HL-60/S4 (cell line): ENCODE measurements at regions not wholly inside any gene's neighbourhood (a gene's known extent, or its start where the extent isn't known, plus 50 kb on each side); places are given as distances from the start of the nearest gene placed in this dataset.

ENCODE experiments used
- in situ Hi-C: fragments of 300-500 bp; cut with MboI; formaldehyde crosslinking; loops from 2 replicates; pipeline ENCODE4 v1.14.3; 2022; ENCODE audit warnings: low sequenced_read_pairs

DNA sequence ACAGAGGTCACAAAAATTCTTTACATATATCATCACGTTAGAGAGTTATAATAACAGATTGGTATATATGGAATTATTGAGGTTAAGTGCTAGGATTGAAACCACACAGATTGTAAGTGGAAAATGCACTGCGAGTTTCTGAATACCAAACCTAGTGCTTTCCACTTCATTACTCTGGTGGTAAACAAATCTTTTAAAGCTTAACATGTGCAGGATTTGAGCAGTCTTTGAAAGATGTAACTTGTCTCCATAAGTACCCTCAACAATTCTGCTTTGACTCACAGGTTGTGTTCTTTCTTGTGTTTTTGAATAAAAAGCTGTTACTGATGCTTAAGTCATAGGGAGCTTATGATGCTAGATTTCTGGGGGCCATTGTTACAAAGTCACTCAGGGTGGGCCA lies 314.7 kb upstream of the DACH1 start:
- in situ Hi-C loops: no loop called here

DNA sequence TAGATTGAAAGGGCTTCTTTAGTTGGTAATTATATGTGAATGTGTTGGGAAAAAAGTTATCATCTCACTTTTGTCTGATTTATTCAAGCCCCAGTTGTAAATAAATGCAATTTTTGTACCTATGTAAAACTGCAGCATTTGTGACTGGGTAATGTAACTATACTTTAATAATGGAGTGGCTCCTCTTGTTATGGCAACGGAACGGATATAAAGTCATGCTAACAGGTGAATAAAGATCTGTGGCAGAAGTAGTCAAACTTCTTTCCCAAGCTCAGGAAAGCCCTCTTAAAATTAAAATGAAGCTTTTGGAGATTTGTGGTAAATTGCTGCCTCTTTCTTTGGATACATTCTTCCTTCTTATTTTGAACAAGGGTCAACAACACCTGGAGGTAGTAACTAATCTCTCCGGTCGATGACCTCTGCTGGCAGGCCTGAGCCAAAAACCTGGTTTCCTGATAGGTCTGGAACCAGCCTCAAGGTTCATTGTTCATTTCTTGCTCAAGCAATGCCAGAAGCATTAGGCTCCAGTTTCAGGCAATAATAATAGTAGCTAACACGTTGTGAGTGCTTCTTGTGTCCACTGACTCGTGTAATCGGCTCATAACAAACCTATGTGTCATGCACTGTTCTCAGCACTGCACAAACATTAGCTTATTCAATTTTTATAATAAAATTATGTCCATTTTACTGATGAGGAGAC lies 313.4 kb upstream of the DACH1 start:
- in situ Hi-C loops: no loop called here

DNA sequence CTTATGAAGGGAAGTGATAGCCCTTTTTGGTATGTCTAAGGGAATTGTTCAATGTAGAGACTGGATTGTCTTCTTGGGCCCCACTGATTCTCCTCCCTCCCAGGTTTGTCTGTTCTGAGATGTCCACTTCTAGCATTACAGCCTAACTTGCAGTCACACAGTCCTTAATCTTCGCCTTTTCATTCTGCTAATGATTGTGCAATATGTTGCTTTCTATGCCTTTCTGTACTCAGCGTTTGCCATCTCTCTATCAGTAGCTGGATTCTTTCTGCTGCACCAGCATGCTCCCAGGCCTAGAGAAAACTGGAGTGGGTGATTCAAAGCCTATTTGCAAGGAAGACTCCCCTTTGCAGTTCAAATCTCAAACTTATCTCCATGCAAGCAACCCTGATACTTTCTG lies 307.5 kb upstream of the DACH1 start:
- in situ Hi-C loops: no loop called here

- in situ Hi-C loops: no loop called here
Measured at GRCh38 chr13:72170571-72170970, 303.6 kb upstream of the DACH1 start.

GRCh38 chr13:72168126-72168855 lies 301.3 kb upstream of the DACH1 start:
- in situ Hi-C loops: no loop called here

DNA sequence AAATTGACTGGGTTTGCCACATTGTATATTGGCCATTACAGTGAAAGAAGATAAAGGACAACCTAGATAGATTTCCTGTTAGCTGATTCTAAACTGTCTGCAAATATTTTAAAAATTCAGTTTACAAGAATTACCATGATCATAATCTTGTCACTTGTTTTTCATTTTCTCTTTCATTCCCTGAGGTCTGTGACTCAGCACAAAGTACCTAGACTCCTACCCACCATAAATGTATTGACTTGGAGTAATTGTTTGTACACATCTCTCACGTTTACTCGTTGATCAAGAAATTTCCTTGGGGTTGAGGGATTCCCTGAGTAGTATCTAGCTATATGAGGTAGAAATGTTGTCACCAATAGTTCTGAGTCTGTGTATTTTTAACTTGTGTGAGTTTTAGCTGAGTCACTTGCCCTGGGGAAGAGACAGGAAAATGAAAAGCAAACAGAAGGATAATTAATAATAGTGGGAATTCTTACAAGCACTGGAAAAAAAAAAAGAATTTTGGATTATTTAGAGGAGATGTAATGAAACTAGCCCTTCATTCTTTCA lies 299.2 kb upstream of the DACH1 start:
- in situ Hi-C loops: no loop called here

GRCh38 chr13:72165276-72165675 lies 298.3 kb upstream of the DACH1 start:
- in situ Hi-C loops: no loop called here

DNA sequence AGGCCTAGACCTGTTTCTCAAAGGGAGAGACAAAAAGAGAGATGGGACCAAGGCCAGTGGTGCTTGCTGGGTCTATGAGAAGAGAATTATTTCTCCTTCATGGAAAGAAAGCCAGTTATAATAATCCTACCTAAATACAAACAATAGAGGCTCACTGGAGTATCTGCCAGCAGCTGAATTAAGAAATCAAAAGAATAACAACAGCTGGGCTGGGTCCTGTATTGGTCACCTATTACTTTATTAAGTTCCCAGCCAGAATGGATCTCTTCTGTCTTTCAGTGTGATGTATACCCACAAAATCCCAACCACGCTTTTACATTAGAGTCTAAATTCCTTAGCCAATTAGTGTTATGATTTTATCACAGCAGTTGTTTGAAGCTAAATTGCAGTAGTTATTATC lies 297.8 kb upstream of the DACH1 start:
- in situ Hi-C loops: no loop called here

DNA sequence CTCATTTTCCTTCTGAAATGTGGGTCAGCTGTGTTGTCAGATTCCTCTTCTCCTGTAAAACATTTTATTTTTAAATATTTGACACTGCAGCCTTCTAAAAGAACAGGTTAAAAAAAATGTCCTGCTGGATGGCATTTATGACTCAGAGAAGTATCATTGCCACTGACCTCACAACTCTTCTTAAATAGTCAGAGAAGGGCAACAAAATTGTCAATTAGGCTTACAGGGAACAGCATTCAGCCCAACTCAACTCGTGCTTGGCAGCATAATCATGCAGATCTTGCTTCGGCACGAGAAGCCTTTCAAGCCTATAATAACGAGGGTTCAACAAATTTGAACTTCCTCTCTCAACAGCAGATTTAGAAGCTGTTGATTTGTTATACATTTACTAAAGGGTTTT lies 296.7 kb upstream of the DACH1 start:
- in situ Hi-C loops: no loop called here

DNA sequence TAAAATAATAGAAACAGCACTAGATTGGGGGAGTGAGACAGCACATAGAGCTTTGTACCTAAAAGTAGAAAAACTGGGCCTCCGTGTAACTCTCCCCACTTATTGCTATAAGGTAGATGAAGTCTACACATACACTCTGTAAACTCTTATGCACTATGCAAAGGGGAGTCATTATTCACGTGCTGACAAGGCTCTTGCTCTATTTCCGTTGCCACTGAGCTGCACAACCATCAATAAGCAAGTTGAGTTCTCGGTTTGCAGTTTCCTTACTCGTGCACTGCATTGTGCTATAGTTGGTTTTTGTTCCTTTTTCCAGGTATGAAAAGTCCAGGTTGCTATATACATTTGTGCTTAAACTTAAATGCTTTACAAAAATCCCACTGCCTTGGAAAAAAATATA lies 294.0 kb upstream of the DACH1 start:
- in situ Hi-C loops: no loop called here

DNA sequence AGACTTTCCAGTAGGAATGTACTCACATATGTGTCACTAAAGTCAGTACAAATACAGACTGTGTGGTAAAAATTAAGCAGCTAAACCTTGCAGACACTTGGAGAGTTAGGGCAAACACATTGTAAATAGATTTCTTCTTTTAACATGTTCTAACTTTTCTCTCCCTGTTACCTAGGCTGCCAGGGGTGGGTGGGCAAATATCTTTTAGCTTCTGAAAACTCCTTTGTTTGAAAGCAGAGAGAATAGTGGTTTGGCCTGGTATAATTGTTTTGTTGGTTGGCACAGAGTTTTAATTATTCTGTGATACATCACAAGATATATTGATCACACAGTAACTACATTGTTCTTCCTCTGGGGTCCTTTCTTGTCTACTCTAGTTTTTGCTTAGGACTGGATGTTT lies 289.8 kb upstream of the DACH1 start:
- in situ Hi-C loops: no loop called here

DNA sequence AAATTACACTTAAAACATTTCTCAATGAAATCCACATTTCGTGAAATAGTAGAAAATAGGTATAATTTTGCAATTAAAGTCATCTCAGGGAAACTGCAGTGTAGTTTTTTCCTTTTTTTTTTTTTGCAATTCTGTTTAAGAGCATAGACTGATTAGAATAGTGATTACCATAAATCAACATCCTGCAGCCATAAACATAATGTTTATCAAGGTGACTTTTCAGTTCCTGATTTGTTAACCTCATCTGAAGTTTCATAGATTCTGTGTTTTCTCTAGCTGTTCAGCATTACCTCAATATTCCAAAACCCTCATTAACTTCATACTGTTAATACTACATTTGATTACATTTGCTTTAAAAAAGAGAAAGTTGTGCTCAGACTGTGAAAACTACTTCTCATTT lies 286.3 kb upstream of the DACH1 start:
- in situ Hi-C loops: no loop called here

GRCh38 chr13:72151241-72151640 lies 284.2 kb upstream of the DACH1 start:
- in situ Hi-C loops: no loop called here

GRCh38 chr13:72150502-72150901 lies 283.5 kb upstream of the DACH1 start:
- in situ Hi-C loops: no loop called here

GRCh38 chr13:72149701-72150100 lies 282.7 kb upstream of the DACH1 start:
- in situ Hi-C loops: no loop called here

DNA sequence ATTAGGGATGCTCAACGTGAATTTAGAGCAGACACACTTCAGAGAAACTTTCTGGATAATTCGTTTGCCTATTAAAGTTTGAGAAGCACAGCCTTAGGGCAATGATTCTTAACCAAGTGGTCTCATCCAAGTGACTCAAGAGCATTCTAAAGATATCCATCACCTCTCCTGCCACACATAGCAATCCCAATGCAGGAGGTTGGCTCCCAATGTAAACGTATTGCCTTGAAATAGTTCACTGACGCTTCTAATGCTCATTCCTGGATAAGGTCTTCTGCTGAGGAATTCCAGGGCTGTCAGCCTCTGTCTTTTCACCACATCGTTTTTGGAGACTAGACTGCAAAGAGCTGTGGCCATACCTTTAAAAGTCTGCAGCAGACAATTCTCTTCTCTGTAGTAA lies 279.8 kb upstream of the DACH1 start:
- in situ Hi-C loops: no loop called here

- in situ Hi-C loops: no loop called here
Measured at GRCh38 chr13:72145383-72145782, 278.4 kb upstream of the DACH1 start.

GRCh38 chr13:72144636-72145035 lies 277.6 kb upstream of the DACH1 start:
- in situ Hi-C loops: no loop called here

- in situ Hi-C loops: no loop called here
Measured at GRCh38 chr13:72141855-72142519, 275.0 kb upstream of the DACH1 start.

DNA sequence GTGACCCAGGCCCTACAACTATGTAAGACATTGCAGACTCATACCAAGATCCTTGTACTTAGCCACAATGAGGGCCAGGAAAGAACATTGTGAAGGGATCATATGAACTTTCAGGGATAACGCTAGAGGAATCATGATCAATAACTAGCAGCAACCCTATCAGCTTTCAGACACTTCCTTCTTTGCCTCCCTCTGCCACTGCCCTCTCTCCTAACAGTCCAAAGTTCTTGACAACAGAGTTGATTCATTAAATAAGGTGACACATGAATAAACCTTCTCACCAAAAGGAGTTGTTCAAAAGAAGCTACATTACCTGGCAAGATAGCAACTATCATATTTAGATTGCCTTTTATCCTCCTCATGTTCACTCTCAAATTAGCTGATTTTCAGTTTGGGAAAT lies 272.2 kb upstream of the DACH1 start:
- in situ Hi-C loops: no loop called here

DNA sequence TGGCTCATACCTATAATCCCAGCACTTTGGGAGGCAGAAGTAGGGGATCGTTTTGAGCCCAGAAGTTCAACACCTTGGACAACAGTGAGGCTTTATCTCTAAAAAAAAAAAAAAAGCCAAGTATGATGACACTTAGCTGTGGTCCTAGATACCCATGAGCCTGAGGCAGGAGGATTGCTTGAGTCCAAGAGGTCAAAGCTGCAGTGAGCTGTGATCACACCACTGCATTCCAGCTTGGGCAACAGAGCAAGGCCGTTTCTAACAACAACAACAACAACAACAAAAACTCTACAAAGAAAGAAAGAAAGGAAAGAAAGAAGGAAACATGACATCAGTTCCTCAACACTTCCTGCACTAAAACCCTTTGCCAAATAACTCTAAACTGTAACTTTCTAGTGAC lies 265.1 kb upstream of the DACH1 start:
- in situ Hi-C loops: no loop called here

- in situ Hi-C loops: no loop called here
Measured at GRCh38 chr13:72129117-72129516, 262.1 kb upstream of the DACH1 start.
